ENCODE measurements at regions not wholly inside any gene's neighbourhood (a gene's known extent, or its start where the extent isn't known, plus 50 kb on each side); places are given as distances from the start of the nearest gene placed in this dataset.

DNA sequence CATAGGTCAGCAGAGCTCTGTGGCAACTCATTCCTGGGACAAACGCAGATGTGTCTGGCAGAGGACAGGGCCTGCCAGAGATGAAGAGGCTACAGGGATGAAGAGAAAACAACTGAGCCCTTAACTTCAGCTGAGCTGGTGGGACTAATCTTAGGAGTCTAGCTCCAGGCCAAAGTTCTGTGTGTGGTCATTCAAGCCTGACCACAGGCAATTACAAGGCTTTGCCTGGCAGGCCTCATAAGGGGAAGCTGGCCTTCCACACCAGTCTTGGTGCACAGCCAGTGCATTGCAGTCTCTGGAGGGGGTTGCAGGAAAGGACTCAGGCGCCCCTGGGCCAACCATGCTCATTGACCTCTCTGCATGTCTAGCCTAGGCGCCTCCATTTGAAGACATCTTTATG lies 127.6 kb upstream of the DAAM1 start:
- TF ChIP-seq, protein P1, sequence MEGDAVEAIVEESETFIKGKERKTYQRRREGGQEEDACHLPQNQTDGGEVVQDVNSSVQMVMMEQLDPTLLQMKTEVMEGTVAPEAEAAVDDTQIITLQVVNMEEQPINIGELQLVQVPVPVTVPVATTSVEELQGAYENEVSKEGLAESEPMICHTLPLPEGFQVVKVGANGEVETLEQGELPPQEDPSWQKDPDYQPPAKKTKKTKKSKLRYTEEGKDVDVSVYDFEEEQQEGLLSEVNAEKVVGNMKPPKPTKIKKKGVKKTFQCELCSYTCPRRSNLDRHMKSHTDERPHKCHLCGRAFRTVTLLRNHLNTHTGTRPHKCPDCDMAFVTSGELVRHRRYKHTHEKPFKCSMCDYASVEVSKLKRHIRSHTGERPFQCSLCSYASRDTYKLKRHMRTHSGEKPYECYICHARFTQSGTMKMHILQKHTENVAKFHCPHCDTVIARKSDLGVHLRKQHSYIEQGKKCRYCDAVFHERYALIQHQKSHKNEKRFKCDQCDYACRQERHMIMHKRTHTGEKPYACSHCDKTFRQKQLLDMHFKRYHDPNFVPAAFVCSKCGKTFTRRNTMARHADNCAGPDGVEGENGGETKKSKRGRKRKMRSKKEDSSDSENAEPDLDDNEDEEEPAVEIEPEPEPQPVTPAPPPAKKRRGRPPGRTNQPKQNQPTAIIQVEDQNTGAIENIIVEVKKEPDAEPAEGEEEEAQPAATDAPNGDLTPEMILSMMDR (IDR thresholded peaks at IDR 0.05): no peak
- no peak for TF ChIP-seq EP300 (IDR thresholded peaks at IDR 0.05)
